AG04450 (cell line): ENCODE measurements at regions not wholly inside any gene's neighbourhood (a gene's known extent, or its start where the extent isn't known, plus 50 kb on each side); places are given as distances from the start of the nearest gene placed in this dataset.

ENCODE experiments used
- CTCF ChIA-PET: fragments of 300-600, 350-600 bp; formaldehyde crosslinking; extraction: SDS; loops from one replicate; lab custom pipeline; 2022; ENCODE audit warnings: antibody characterized with exemption, inconsistent platforms; lab: Charles Lee
- POLR2A ChIA-PET: fragments of 350-600 bp; formaldehyde crosslinking; extraction: SDS; loops from one replicate; lab custom pipeline; 2021; ENCODE audit warnings: antibody characterized with exemption, inconsistent platforms; lab: Yijun Ruan, JAX
- DNase-seq: peaks from one replicate; pipeline ENCODE4 v3.0.0-alpha.2; 2011; ENCODE audit warnings: low read depth, low spot score
- H3K27ac ChIP-seq: one replicate; pipeline ENCODE4 v1.5.1; 2012; ENCODE audit warnings: low read depth, low read length, control low read depth
- H3K27me3 ChIP-seq: one replicate; pipeline ENCODE4 v1.6.0; 2012; ENCODE audit warnings: low read length; ENCODE audit not compliant: control insufficient read depth, insufficient read depth
- H3K4me3 ChIP-seq: 2 replicates; pipeline ENCODE4 v1.5.1; 2011; ENCODE audit warnings: mild to moderate bottlenecking, low read depth, low read length, control low read depth
- H3K9me3 ChIP-seq: 2 replicates; pipeline ENCODE4 v1.5.1; 2012; ENCODE audit warnings: low read length; ENCODE audit not compliant: control insufficient read depth, insufficient read depth
- TF ChIP-seq, protein P1 (sequence below): IDR thresholded peaks from 2 replicates; pipeline ENCODE4 v1.5.1; 2011; ENCODE audit warnings: low read depth, low read length, control low read depth, inconsistent platforms

DNA sequence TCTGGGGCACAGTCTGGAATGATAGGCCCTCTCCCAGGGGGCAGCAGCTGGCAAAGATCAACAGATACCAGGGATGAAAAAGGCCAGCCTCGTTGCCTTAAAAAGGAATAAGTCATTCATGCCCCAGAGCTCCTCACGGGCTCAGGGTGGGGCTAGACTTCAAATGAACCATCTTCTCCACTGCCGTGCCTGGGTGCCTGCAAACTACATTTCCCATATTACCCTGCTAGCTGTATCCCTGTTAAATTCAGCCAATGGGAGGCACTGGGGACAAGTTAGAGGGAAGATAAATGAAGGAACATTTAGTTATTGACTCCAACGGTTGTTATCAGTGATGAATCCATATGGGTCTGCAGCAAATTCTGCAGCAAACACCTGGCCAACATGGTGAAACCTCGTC is 101.2 kb upstream of the CYYR1 start:
- no peak overlapping the region for H3K27ac ChIP-seq
- POLR2A ChIA-PET = no interaction called here

DNA sequence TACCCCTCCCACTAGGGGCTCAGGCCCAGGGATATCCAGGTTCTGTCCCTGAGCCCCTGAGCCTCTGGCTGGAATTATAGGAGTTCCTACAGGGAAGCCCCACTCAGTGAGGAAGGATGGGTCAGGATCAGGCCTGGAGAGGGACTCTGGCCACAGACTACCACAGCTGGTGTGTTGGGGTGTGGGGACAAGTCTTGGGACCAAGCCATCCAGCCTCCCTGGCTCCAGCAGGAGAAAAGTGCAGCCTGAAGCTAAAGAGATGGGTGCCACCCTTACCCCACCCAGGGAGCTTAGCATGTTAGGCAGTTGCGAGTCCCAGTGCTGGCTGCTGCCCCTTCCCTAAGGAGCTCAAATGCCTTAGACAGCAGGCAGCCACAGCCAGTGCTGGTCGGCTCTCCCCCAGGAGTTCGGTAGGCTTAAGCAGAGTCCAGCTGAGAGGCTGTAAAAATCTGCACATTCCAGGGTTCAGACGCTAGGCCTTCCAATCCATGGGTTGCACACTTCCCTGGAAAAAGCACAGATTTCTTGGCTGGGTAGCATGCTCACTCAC is 96.2 kb upstream of the CYYR1 start:
- no peak for DNase-seq
- Histone ChIP-seq H3K27ac (no peak overlapping the region), H3K9me3 (no peaks in the 10 kb centered on the region), H3K27me3 (no peaks in the 10 kb centered on the region), H3K4me3 (no peak overlapping the region)
- TF ChIP-seq, protein P1, sequence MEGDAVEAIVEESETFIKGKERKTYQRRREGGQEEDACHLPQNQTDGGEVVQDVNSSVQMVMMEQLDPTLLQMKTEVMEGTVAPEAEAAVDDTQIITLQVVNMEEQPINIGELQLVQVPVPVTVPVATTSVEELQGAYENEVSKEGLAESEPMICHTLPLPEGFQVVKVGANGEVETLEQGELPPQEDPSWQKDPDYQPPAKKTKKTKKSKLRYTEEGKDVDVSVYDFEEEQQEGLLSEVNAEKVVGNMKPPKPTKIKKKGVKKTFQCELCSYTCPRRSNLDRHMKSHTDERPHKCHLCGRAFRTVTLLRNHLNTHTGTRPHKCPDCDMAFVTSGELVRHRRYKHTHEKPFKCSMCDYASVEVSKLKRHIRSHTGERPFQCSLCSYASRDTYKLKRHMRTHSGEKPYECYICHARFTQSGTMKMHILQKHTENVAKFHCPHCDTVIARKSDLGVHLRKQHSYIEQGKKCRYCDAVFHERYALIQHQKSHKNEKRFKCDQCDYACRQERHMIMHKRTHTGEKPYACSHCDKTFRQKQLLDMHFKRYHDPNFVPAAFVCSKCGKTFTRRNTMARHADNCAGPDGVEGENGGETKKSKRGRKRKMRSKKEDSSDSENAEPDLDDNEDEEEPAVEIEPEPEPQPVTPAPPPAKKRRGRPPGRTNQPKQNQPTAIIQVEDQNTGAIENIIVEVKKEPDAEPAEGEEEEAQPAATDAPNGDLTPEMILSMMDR = no peak
- ChIA-PET CTCF (no interaction called here), POLR2A (no interaction called here)

More for the DNA sequence above, 101.2 kb upstream of the CYYR1 start:
- TF ChIP-seq, protein P1 = no peak
- no peak overlapping the region for H3K4me3 ChIP-seq
- no peak for DNase-seq
- no peaks in the 10 kb centered on the region for H3K9me3 ChIP-seq
- CTCF ChIA-PET = no interaction called here
- H3K27me3 ChIP-seq = no peaks in the 10 kb centered on the region

DNA sequence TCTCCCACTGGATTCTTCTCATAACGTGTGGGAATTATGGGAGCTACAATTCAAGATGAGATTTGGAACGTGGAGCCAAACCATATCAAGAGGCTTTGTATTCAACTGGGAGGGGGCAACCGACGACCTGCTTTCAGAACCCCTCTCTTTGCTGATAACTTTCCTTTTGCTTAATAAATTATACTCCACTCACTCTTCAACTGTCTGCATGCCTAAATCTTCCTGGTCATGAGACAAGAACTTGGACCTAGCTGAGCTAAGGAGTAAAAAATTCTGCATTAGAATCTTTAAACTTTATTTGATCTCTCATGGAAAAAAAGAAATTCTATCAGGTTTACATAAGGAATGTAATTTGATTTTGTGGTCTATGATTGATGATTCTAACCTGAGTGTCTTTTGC is 86.7 kb upstream of the CYYR1 start:
- Histone ChIP-seq H3K27ac (no peak overlapping the region), H3K27me3 (no peaks in the 10 kb centered on the region), H3K9me3 (no peaks in the 10 kb centered on the region), H3K4me3 (no peak overlapping the region)
- POLR2A ChIA-PET = no interaction called here
- CTCF ChIA-PET = no interaction called here
- DNase-seq = no peak
- TF ChIP-seq, protein P1 = no peak

DNA sequence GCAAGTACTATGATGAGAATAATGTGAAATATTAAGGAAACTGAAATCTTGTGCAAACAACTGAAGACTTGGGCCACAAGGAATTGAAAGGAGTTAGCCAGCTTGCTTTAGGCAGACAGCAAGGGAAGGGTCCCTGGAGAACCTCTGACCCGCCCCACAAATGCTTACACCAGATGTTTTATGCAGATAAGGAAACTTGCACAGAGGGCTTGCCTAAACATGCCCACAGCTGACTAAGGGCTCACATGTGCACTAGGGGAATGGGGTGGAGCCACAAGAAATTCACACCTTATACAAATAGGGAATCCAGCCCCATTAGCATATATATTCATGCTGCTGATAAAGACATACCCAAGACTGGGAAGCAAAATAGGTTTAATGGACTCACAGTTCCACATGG is 86.1 kb upstream of the CYYR1 start:
- Histone ChIP-seq H3K9me3 (no peaks in the 10 kb centered on the region), H3K4me3 (no peak overlapping the region), H3K27me3 (no peaks in the 10 kb centered on the region), H3K27ac (no peak overlapping the region)
- ChIA-PET CTCF (no interaction called here), POLR2A (no interaction called here)
- DNase-seq = no peak
- TF ChIP-seq, protein P1 = no peak

DNA sequence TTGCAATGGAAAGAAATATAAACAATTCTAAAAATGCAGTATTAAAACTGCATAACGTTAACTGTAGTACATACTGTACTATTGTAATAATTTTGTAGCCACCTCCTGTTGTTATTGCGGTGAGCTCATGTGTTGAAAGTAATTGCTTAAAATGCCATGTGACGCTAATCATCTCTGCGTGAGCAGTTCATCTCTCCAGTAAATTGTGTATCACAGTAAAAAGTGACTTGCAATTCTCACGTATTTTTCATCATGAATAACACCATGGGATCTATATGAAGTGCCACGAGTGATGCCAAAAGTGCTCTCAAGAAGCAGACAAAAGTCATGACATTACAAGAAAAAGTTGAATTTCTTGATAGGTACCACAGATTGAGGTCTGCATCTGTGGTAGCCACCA is 82.4 kb upstream of the CYYR1 start:
- ChIA-PET CTCF (no interaction called here), POLR2A (no interaction called here)
- TF ChIP-seq, protein P1 = no peak
- Histone ChIP-seq H3K4me3 (no peak overlapping the region), H3K27me3 (no peaks in the 10 kb centered on the region), H3K27ac (no peak overlapping the region), H3K9me3 (no peaks in the 10 kb centered on the region)
- no peak for DNase-seq
